Hepatocyte (in vitro differentiated cells): ENCODE measurements at regions not wholly inside any gene's neighbourhood (a gene's known extent, or its start where the extent isn't known, plus 50 kb on each side); places are given as distances from the start of the nearest gene placed in this dataset.

Source experiments
- EZH2 ChIP-seq: fragments of 200-600 bp; sonication (generic); IDR thresholded peaks from 2 replicates; pipeline ENCODE4 v1.6.1; 2016; ENCODE audit warnings: antibody characterized with exemption, mild to moderate bottlenecking, borderline replicate concordance
- TF ChIP-seq, protein P1 (sequence below): fragments of 200-600 bp; sonication (generic); IDR thresholded peaks from 2 replicates; pipeline ENCODE4 v1.5.1; 2016; ENCODE audit warnings: antibody characterized with exemption, mild to moderate bottlenecking; ENCODE audit not compliant: poor library complexity

DNA sequence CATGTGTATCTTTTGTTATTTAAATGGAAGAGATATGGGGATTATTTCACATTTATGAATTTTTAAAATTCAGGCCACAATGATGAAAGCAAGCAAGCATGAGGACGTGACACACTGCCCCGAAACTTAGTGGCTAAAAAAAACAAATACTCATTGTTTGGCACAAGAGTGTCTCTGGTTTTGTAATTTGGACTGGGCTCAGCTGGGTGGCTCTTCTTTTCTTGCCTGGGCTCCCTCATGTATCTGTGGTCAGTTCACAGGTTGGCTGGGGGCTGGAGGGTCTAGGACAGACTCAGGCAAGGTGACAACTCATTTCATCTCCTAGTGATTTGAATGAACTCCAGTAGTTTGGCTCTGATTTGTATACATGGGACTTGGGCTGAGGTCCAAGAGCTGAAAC lies 238.4 kb upstream of the PRKX start:
- TF ChIP-seq, protein P1, sequence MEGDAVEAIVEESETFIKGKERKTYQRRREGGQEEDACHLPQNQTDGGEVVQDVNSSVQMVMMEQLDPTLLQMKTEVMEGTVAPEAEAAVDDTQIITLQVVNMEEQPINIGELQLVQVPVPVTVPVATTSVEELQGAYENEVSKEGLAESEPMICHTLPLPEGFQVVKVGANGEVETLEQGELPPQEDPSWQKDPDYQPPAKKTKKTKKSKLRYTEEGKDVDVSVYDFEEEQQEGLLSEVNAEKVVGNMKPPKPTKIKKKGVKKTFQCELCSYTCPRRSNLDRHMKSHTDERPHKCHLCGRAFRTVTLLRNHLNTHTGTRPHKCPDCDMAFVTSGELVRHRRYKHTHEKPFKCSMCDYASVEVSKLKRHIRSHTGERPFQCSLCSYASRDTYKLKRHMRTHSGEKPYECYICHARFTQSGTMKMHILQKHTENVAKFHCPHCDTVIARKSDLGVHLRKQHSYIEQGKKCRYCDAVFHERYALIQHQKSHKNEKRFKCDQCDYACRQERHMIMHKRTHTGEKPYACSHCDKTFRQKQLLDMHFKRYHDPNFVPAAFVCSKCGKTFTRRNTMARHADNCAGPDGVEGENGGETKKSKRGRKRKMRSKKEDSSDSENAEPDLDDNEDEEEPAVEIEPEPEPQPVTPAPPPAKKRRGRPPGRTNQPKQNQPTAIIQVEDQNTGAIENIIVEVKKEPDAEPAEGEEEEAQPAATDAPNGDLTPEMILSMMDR: no peak
- no peak for TF ChIP-seq EZH2
